Nucleus accumbens (tissue), 56 donors: ENCODE measurements at regions not wholly inside any gene's neighbourhood (a gene's known extent, or its start where the extent isn't known, plus 50 kb on each side); places are given as distances from the start of the nearest gene placed in this dataset.
"Not testable (repeated sequence)": the region's sequence is repeated elsewhere in the genome, so short reads cannot be mapped to it uniquely, and the experiment has no call there.

Source experiments
- DNase-seq, 56 donors: peaks; one replicate each; lab custom pipeline; 2025; lab: John Stamatoyannopoulos, UW

DNA sequence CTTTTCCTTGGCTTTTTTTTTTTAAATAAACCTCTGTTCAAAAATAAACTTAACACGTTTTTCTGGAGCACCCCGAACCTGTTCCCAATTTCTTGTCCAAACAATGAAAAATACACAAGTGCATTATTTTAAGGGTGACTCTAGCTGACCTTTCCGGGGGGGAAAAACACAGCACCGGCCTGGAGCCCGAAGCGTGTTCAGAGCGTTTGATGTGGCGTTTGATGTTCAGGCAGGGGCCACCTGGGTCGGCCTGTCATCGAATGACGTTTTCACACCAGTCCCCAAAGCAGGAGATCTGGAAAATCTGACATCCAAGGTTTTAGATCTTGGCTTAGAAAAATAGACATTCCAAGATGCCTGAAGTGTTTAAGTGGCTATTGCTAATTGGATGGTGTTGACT lies 282.1 kb downstream of the SHOX start:
- DNase-seq = no peak

GRCh38 chrX:909068-909467 lies 278.5 kb downstream of the SHOX start:
- not testable (repeated sequence) for DNase-seq

GRCh38 chrX:906586-906985 lies 276.0 kb downstream of the SHOX start:
- no peak for DNase-seq

DNA sequence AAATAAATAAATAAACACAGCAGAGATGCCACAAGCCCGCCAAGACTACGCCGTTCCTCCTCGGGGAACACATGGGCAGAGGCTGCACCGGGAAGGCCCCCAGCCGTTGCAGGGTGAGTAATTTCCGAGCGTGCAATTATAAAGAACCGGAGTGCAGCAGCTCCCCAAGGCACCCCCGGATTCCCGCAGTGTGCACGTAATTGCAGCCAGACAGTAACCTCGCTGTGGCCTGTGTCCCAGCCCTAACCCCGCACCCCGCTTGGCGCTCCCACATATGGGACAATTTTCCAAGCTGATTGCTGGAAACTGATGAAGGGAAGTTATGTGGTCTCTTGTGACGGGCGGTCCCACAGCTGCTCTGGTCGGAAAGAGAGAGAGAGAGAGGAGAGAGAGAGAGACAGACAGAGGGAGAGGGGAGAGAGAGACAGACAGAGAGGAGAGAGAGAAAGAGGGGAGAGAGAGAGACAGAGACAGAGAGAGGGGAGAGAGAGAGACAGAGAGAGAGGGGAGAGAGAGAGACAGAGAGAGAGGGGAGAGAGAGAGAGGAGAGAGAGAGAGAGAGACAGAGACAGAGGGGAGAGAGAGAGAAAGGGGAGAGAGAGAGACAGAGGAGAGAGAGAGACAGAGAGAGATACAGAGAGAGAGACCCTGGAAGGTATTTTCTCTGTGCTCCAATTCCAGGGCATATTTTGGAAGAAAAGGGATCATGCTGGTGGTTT lies 275.4 kb downstream of the SHOX start:
- DNase-seq = no peak

DNA sequence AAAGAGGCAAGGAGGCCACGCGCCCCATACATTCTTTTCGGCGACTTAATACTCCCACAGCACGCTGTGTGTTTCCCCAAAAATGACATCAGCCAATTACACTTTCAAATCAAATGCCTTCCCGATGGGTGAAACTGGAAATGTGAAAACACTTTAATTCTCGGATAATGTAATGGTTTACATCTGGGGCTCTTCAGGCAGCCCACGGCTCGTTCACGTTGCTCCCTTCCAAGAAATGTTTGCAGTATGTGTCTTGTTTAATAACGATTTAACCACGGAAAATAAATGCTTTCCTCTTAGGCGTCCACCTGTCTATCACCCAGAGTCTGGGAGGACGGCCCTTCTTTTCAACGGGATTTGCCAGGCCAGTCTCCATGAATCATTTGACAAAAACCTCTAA lies 272.5 kb downstream of the SHOX start:
- DNase-seq = no peak

- no peak for DNase-seq
Observed at GRCh38 chrX:896256-896655, 265.7 kb downstream of the SHOX start.

DNA sequence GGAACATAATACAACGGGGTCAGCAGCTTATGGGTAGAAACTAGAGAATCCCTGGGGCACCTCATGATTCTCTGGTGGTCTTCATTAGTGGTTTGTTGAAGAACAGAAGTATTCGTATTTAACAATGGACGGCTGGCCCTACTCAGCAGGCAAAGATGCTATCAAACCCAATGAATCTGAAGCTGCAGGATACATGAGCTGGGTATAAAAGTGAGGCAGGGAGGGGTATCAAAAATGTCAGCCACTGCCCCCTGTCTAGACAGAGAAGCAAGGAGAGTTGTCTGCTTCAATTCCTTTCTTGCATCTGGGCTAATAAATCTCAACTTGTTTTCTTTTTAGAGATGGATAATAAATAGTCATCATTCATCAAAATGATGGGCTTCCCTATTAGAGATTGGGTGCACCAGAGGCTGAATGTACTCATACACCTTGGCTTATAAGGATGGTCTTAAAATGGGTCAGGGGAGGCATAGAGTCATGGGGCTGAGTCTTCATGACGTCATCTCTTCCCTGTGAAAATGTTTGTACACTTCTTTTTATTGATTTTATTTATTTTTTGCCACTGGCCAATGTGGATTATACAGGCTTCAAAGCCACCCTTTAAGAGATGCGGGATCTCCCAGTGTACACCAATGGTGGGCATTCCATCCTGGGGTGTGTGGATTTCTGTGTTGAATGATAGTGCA lies 259.5 kb downstream of the SHOX start:
- no peak for DNase-seq

DNA sequence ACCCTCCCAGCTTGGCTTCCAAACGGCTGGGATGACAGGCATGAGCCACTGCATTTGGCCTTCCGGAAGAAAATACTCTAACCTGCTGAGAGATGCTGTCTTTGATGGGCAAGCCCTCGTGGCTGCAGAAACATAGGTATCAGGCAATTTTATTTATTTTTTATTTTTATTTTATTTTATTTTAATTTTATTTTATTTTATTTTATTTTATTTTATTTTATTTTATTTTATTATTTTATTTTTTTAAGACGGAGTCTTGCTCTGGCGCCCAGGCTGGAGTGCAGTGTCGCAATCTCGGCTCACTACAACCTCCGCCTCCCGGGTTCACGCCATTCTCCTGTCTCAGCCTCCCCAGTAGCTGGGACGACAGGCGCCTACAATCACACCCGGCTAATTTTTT lies 257.1 kb downstream of the SHOX start:
- DNase-seq = not testable (repeated sequence)

- DNase-seq = no peak
Observed at GRCh38 chrX:883588-883987, 253.0 kb downstream of the SHOX start.

DNA sequence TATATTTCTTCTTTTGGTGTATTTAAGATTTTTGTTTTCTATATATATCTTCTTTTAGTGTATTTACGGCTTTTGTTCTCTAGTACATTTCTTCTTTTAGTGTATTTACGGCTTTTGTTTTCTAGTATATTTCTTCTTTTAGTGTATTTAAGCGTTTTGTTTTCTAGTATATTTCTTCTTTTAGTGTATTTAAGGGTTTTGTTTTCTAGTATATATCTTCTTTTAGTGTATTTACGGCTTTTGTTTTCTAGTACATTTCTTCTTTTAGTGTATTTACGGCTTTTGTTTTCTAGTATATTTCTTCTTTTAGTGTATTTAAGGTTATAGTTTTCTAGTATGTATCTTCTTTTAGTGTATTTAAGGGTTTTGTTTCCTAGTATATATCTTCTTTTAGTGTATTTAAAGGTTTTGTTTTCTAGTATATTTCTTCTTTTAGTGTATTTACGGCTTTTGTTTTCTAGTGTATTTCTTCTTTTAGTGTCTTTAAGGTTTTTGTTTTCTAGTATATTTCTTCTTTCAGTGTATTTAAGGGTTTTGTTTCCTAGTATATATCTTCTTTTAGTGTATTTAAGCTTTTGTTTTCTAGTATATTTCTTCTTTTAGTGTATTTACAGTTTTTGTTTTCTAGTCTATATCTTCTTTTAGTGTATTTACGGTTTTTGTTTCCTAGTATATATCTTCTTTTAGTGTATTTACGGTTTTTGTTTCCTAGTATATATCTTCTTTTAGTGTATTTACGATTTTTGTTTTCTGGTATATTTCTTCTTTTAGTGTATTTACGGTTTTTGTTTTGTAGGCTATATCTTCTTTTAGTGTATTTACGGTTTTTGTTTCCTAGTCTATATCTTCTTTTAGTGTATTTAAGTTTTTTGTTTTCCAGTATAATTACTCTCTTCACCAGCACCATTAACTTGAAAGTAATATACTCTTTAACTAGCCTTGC lies 249.4 kb downstream of the SHOX start:
- not testable (repeated sequence) for DNase-seq

DNA sequence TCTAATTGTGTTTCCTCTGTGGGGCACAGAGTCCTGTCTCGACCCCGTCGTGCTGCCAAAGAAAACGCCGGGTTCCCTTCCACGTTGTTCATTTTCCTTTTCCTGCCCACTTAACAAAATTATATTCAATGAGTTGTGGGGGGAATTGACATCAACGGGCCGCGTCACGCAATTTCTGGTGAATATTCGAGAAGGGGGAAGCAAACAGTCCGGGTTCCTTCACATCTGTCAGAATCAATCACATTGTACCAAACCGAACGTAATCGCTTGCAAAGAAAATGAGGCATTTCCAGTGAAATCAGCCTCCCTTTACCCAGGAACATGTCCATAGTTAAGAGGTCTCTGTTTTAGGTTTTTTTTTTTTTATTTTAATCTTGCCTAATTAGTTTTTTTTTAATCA lies 243.5 kb downstream of the SHOX start:
- DNase-seq = no peak

- no peak for DNase-seq
Observed at GRCh38 chrX:873016-873415, 242.4 kb downstream of the SHOX start.

DNA sequence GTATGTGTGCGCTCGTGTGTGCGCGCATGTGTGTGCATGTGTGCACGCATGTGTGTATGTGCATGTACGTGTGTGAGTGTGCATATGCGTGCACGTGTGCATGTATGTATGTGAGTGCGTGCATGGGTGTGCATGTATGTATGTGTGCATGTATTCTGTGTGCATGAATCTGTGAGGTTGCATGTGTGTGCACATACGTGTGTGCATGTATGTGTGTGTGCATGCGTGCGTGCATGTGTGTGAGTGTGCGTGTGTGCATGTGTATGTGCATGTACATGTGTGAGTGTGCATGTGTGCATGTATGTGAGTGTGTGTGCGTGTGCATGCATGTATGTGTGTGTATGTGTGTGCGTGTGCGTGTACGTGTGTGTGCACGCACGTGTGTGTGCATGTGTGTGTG lies 241.5 kb downstream of the SHOX start:
- no peak for DNase-seq

- no peak for DNase-seq
Observed at GRCh38 chrX:871626-872025, 241.0 kb downstream of the SHOX start.

DNA sequence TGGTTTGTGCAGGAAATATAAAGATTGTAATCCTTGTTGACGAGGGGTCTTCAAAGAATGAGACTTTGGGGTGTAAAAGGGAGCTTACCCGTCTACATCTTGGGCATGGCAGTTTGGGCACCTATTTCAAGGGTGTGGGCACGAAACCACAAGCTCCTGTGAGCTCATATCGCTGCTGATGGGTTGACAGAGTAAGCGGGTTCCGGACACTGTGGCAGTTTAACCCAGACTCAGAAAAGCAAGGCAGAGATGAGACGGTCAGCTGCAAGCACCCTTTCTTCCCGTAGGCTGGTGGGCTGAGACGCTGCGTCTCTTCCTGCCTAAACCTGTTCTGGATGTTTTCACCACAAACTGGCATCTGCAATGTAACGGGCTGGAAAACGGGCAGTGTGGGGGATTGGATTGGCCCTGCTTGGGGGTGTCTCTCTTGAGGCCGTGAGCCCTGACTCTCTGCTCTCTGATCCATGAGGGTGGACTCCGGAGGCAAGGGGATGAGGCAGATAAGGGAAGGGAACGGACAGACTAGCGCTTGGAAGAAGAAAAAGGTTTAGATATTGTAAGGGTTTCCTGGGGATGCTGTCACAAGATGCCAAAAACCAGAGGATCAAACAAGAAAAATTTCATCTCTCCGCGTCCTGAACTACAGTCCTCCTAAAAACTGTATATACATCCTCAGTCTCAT lies 237.5 kb downstream of the SHOX start:
- no peak for DNase-seq

DNA sequence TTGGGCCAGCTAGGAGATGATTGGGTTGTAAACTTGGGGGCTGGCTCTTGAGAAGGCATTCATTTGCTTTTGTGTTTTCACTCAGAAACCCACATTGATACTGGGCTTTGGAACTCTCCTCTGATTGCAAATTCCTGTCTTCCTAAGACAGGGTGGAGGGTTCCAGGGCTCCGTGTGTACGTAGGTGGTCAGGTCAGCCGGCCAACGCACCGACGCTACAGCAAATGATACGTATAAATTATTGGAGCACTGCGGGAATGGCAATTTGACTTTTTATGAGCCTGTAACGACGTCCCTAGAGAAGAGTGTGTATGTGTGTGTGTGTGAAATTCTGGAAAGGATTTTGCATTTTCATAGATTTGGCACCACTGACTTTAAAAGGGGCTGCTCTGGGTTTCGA lies 236.9 kb downstream of the SHOX start:
- no peak for DNase-seq

GRCh38 chrX:866441-866990 lies 235.9 kb downstream of the SHOX start:
- DNase-seq = no peak

- no peak for DNase-seq
Observed at GRCh38 chrX:865422-865821, 234.8 kb downstream of the SHOX start.

DNA sequence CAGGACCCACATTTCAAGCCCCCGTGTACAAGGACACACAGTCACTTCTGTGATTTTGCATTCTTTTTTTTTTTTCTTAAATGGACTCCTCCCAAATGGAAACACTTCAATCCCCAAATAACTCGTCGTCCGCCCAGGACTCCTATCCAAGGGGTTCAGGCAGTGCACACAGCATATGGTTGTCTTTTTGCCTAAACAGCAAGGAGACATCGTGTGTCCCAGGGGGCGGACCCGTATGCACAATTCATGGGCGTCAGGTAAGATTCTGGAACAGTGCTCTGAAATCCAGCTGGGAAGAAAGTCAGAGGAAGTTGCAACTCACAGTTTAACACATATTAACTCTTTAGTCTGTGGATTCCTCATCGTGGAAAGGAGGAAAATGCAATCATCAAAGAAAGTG lies 231.3 kb downstream of the SHOX start:
- no peak for DNase-seq

- no peak for DNase-seq
Observed at GRCh38 chrX:861340-861890, 230.8 kb downstream of the SHOX start.
